ENCODE measurements at regions not wholly inside any gene's neighbourhood (a gene's known extent, or its start where the extent isn't known, plus 50 kb on each side); places are given as distances from the start of the nearest gene placed in this dataset.

- TF ChIP-seq CTCF (IDR thresholded peaks at IDR 0.05) = no peak
- TF ChIP-seq POLR2A (IDR thresholded peaks at IDR 0.05) = no peak
- TF ChIP-seq EP300 (IDR thresholded peaks at IDR 0.05) = no peak
These were observed 60.5 kb upstream of the GALNT5 start for GRCh38 chr2:157196956-157197355.

Data from sigmoid colon (tissue), 4 donors.